ENCODE measurements at regions not wholly inside any gene's neighbourhood (a gene's known extent, or its start where the extent isn't known, plus 50 kb on each side); places are given as distances from the start of the nearest gene placed in this dataset.
"Not testable (repeated sequence)": the region's sequence is repeated elsewhere in the genome, so short reads cannot be mapped to it uniquely, and the experiment has no call there.

- H3K36me3 ChIP-seq (ENCODE audit: control insufficient read depth, insufficient read depth, low read length): no peaks in the 10 kb centered on the region
- no peak overlapping the region for H3K9ac ChIP-seq
- no peak overlapping the region for H3K4me3 ChIP-seq (ENCODE audit: low read depth, low read length)
- H3K9me3 ChIP-seq (ENCODE audit: control insufficient read depth, low read length): peaks cover 4% of the 10 kb centered on the region
- no peak overlapping the region for H3K27ac ChIP-seq
- no peaks in the 10 kb centered on the region for H3K27me3 ChIP-seq (ENCODE audit: control insufficient read depth, insufficient read depth, low read length)
- no peaks in the 10 kb centered on the region for H3K79me2 ChIP-seq
- no peak overlapping the region for H2AFZ ChIP-seq
- TF ChIP-seq CTCF (IDR thresholded peaks at IDR 0.05): no peak
- H3K4me2 ChIP-seq (ENCODE audit: low read length): no peak overlapping the region
- no peaks in the 10 kb centered on the region for H3K4me1 ChIP-seq
Observed at GRCh38 chr14:63147018-63147417, 57.2 kb upstream of the RHOJ start.

GRCh38 chr14:63134801-63135200, 69.4 kb upstream of the RHOJ start:
- no peak for TF ChIP-seq CTCF (IDR thresholded peaks at IDR 0.05)

GRCh38 chr14:63130531-63130930, 73.7 kb upstream of the RHOJ start:
- H3K4me2 ChIP-seq (ENCODE audit: low read length): no peak overlapping the region
- no peak for TF ChIP-seq CTCF (IDR thresholded peaks at IDR 0.05)

More at GRCh38 chr14:63134801-63135200, 69.4 kb upstream of the RHOJ start:
- Histone ChIP-seq H3K79me2 (no peaks in the 10 kb centered on the region), H3K27me3 (ENCODE audit: control insufficient read depth, insufficient read depth, low read length) (no peaks in the 10 kb centered on the region), H3K9ac (no peak overlapping the region), H3K4me3 (ENCODE audit: low read depth, low read length) (no peak overlapping the region), H3K36me3 (ENCODE audit: control insufficient read depth, insufficient read depth, low read length) (no peaks in the 10 kb centered on the region), H2AFZ (no peak overlapping the region), H3K9me3 (ENCODE audit: control insufficient read depth, low read length) (no peaks in the 10 kb centered on the region), H3K4me1 (no peaks in the 10 kb centered on the region), H3K4me2 (ENCODE audit: low read length) (no peak overlapping the region), H3K27ac (no peak overlapping the region)

GRCh38 chr14:63106487-63106886, 61.2 kb upstream of the KCNH5 start:
- H3K79me2 ChIP-seq; H3K27me3 ChIP-seq (ENCODE audit: control insufficient read depth, insufficient read depth, low read length); H3K9ac ChIP-seq; H3K4me2 ChIP-seq (ENCODE audit: low read length); H3K27ac ChIP-seq; H3K4me3 ChIP-seq (ENCODE audit: low read depth, low read length); H3K9me3 ChIP-seq (ENCODE audit: control insufficient read depth, low read length); H2AFZ ChIP-seq; H3K4me1 ChIP-seq; H3K36me3 ChIP-seq (ENCODE audit: control insufficient read depth, insufficient read depth, low read length): not testable (repeated sequence)

More at GRCh38 chr14:63130531-63130930, 73.7 kb upstream of the RHOJ start:
- no peak overlapping the region for H2AFZ ChIP-seq
- H3K79me2 ChIP-seq: no peaks in the 10 kb centered on the region
- H3K9me3 ChIP-seq (ENCODE audit: control insufficient read depth, low read length): no peaks in the 10 kb centered on the region
- H3K4me3 ChIP-seq (ENCODE audit: low read depth, low read length): no peak overlapping the region
- no peaks in the 10 kb centered on the region for H3K4me1 ChIP-seq
- no peak overlapping the region for H3K9ac ChIP-seq
- H3K27ac ChIP-seq: no peak overlapping the region
- H3K36me3 ChIP-seq (ENCODE audit: control insufficient read depth, insufficient read depth, low read length): no peaks in the 10 kb centered on the region
- H3K27me3 ChIP-seq (ENCODE audit: control insufficient read depth, insufficient read depth, low read length): no peaks in the 10 kb centered on the region

GRCh38 chr14:63100552-63100951, 55.3 kb upstream of the KCNH5 start:
- H3K27ac ChIP-seq: no peak overlapping the region
- no peak overlapping the region for H3K4me2 ChIP-seq (ENCODE audit: low read length)
- H3K9ac ChIP-seq: no peak overlapping the region
- no peak overlapping the region for H2AFZ ChIP-seq
- no peaks in the 10 kb centered on the region for H3K9me3 ChIP-seq (ENCODE audit: control insufficient read depth, low read length)
- H3K27me3 ChIP-seq (ENCODE audit: control insufficient read depth, insufficient read depth, low read length): no peaks in the 10 kb centered on the region
- no peaks in the 10 kb centered on the region for H3K36me3 ChIP-seq (ENCODE audit: control insufficient read depth, insufficient read depth, low read length)
- H3K4me3 ChIP-seq (ENCODE audit: low read depth, low read length): no peak overlapping the region
- no peak for TF ChIP-seq CTCF (IDR thresholded peaks at IDR 0.05)
- H3K4me1 ChIP-seq: no peaks in the 10 kb centered on the region
- no peaks in the 10 kb centered on the region for H3K79me2 ChIP-seq

All from parathyroid adenoma (tissue), 2 donors.